Pons (tissue), 1 donor: ENCODE measurements at regions not wholly inside any gene's neighbourhood (a gene's known extent, or its start where the extent isn't known, plus 50 kb on each side); places are given as distances from the start of the nearest gene placed in this dataset.
"Not testable (repeated sequence)": the region's sequence is repeated elsewhere in the genome, so short reads cannot be mapped to it uniquely, and the experiment has no call there.

Experiments used
- DNase-seq: peaks from one replicate; pipeline ENCODE4 v3.0.0-alpha.2; 2016; ENCODE audit warnings: low spot score

- not testable (repeated sequence) for DNase-seq
These were observed 51.9 kb downstream of the DIPK2A start for GRCh38 chr3:144023543-144023942.

- DNase-seq: peak; percentile 81
These were observed 57.3 kb downstream of the DIPK2A start for GRCh38 chr3:144028798-144029411.

GRCh38 chr3:144029769-144030168 is 58.1 kb downstream of the DIPK2A start:
- DNase-seq: no peak

- DNase-seq: peak; percentile 99
These were observed 60.3 kb downstream of the DIPK2A start for GRCh38 chr3:144031938-144032337.

- peak; percentile 55 for DNase-seq
These were observed 61.1 kb downstream of the DIPK2A start for GRCh38 chr3:144032531-144033239.

GRCh38 chr3:144033240-144033589 is 61.6 kb downstream of the DIPK2A start:
- DNase-seq: peak; percentile 60

- peak; percentile 68 for DNase-seq
These were observed 62.2 kb downstream of the DIPK2A start for GRCh38 chr3:144033863-144034262.

- no peak for DNase-seq
These were observed 63.2 kb downstream of the DIPK2A start for GRCh38 chr3:144034715-144035290.

- no peak for DNase-seq
These were observed 64.9 kb downstream of the DIPK2A start for GRCh38 chr3:144036498-144036897.

- DNase-seq: no peak
These were observed 68.0 kb downstream of the DIPK2A start for GRCh38 chr3:144039661-144040060.

- DNase-seq: no peak
These were observed 70.4 kb downstream of the DIPK2A start for GRCh38 chr3:144041960-144042556.

- no peak for DNase-seq
These were observed 74.1 kb downstream of the DIPK2A start for GRCh38 chr3:144045766-144046165.

GRCh38 chr3:144049374-144049773 is 77.8 kb downstream of the DIPK2A start:
- no peak for DNase-seq

GRCh38 chr3:144051211-144051610 is 79.6 kb downstream of the DIPK2A start:
- DNase-seq: no peak

- DNase-seq: no peak
These were observed 80.7 kb downstream of the DIPK2A start for GRCh38 chr3:144052275-144052674.

GRCh38 chr3:144053121-144053520 is 81.5 kb downstream of the DIPK2A start:
- DNase-seq: no peak

GRCh38 chr3:144054766-144055165 is 83.1 kb downstream of the DIPK2A start:
- no peak for DNase-seq

- DNase-seq: no peak
These were observed 84.0 kb downstream of the DIPK2A start for GRCh38 chr3:144055604-144056003.

GRCh38 chr3:144058713-144059112 is 87.1 kb downstream of the DIPK2A start:
- no peak for DNase-seq

GRCh38 chr3:144059481-144059880 is 87.9 kb downstream of the DIPK2A start:
- no peak for DNase-seq

- no peak for DNase-seq
These were observed 89.3 kb downstream of the DIPK2A start for GRCh38 chr3:144060881-144061280.

- no peak for DNase-seq
These were observed 91.7 kb downstream of the DIPK2A start for GRCh38 chr3:144063306-144063705.

- DNase-seq: no peak
These were observed 95.4 kb downstream of the DIPK2A start for GRCh38 chr3:144067059-144067458.
